Mucosa of gallbladder (tissue), 1 donor: ENCODE measurements at regions not wholly inside any gene's neighbourhood (a gene's known extent, or its start where the extent isn't known, plus 50 kb on each side); places are given as distances from the start of the nearest gene placed in this dataset.

Source experiments
- DNase-seq: peaks from one replicate; pipeline ENCODE4 v3.0.0-alpha.2; 2020; ENCODE audit warnings: low spot score
- donor health status: DM: no; HTN: no; CAD: no.

GRCh38 chr2:146503366-146503765, 1341.5 kb upstream of the ACVR2A start:
- DNase-seq: no peak

GRCh38 chr2:146496248-146496647, 1348.6 kb upstream of the ACVR2A start:
- no peak for DNase-seq

- no peak for DNase-seq
Observed at GRCh38 chr2:146489386-146489785, 1355.4 kb upstream of the ACVR2A start.

- no peak for DNase-seq
Observed at GRCh38 chr2:146481629-146482028, 1363.2 kb upstream of the ACVR2A start.

GRCh38 chr2:146477383-146477782, 1367.4 kb upstream of the ACVR2A start:
- DNase-seq: no peak

GRCh38 chr2:146468578-146468977, 1376.3 kb upstream of the ACVR2A start:
- no peak for DNase-seq

GRCh38 chr2:146467425-146467824, 1377.4 kb upstream of the ACVR2A start:
- no peak for DNase-seq

GRCh38 chr2:146465460-146465859, 1379.4 kb upstream of the ACVR2A start:
- no peak for DNase-seq

- DNase-seq: no peak
Observed at GRCh38 chr2:146461068-146461467, 1383.8 kb upstream of the ACVR2A start.

GRCh38 chr2:146458585-146458984, 1386.2 kb upstream of the ACVR2A start:
- DNase-seq: no peak

- DNase-seq: no peak
Observed at GRCh38 chr2:146457221-146457620, 1387.6 kb upstream of the ACVR2A start.

GRCh38 chr2:146455325-146455724, 1389.5 kb upstream of the ACVR2A start:
- DNase-seq: no peak

- DNase-seq: no peak
Observed at GRCh38 chr2:146451972-146452371, 1392.9 kb upstream of the ACVR2A start.

GRCh38 chr2:146450131-146450530, 1394.7 kb upstream of the ACVR2A start:
- no peak for DNase-seq

- no peak for DNase-seq
Observed at GRCh38 chr2:146444987-146445386, 1399.8 kb upstream of the ACVR2A start.

- no peak for DNase-seq
Observed at GRCh38 chr2:146444085-146444484, 1400.7 kb upstream of the ACVR2A start.

- no peak for DNase-seq
Observed at GRCh38 chr2:146438246-146438645, 1406.6 kb upstream of the ACVR2A start.

GRCh38 chr2:146437712-146438111, 1407.1 kb upstream of the ACVR2A start:
- no peak for DNase-seq

- DNase-seq: no peak
Observed at GRCh38 chr2:146433116-146433875, 1411.5 kb upstream of the ACVR2A start.

- DNase-seq: no peak
Observed at GRCh38 chr2:146429366-146429765, 1415.5 kb upstream of the ACVR2A start.

- no peak for DNase-seq
Observed at GRCh38 chr2:146417942-146418341, 1426.9 kb upstream of the ACVR2A start.

- no peak for DNase-seq
Observed at GRCh38 chr2:146415291-146415690, 1429.5 kb upstream of the ACVR2A start.

- no peak for DNase-seq
Observed at GRCh38 chr2:146414456-146414855, 1430.4 kb upstream of the ACVR2A start.

- DNase-seq: no peak
Observed at GRCh38 chr2:146413086-146413610, 1431.7 kb upstream of the ACVR2A start.
